CD4-positive, alpha-beta T cell (primary cell): ENCODE measurements at regions not wholly inside any gene's neighbourhood (a gene's known extent, or its start where the extent isn't known, plus 50 kb on each side); places are given as distances from the start of the nearest gene placed in this dataset.

Experiments used
- ATAC-seq: fragments of 200-7000 bp; cut with Tn5 transposase; one replicate; pipeline ENCODE4 v1.10.0; 2022; ENCODE audit warnings: mild to moderate bottlenecking; ENCODE audit not compliant: poor library complexity
- CTCF ChIA-PET: fragments of 350-600 bp; sonication (Branson Sonifier 250); formaldehyde crosslinking; loops from one replicate; lab custom pipeline; 2021; ENCODE audit warnings: antibody characterized with exemption, inconsistent platforms; lab: Charles Lee
- POLR2A ChIA-PET: fragments of 350-600 bp; sonication (Branson Sonifier 250); formaldehyde crosslinking; loops from one replicate; lab custom pipeline; 2021; ENCODE audit warnings: antibody characterized with exemption, inconsistent platforms; lab: Charles Lee
- DNase-seq, 14 experiments: peaks; one replicate each; pipeline ENCODE4 v3.0.0-alpha.2; 2013 to 2020; ENCODE audit warnings: mixed read lengths in 2 of 14
- H3K27ac ChIP-seq, 2 donors: one replicate each; pipeline versions ENCODE4 v1.5.1 to v1.7.0; 2013; ENCODE audit warnings: low read length in 2 of 2, low read depth in 1 of 2, mild to moderate bottlenecking in 1 of 2
- H3K27me3 ChIP-seq, 2 experiments: 1 replicate in 1 of 2; 2 replicates in 1 of 2; pipeline versions ENCODE4 v1.6.1 to v1.7.0; 2013; ENCODE audit warnings: low read length in 2 of 2, control low read depth in 1 of 2, mild to moderate bottlenecking in 1 of 2, moderate library complexity in 1 of 2; ENCODE audit not compliant: insufficient read depth in 2 of 2, control insufficient read depth in 1 of 2
- H3K36me3 ChIP-seq: one replicate; pipeline ENCODE4 v1.6.1; 2013; ENCODE audit warnings: low read length, control low read depth; ENCODE audit not compliant: insufficient read depth
- H3K4me1 ChIP-seq: one replicate; pipeline ENCODE4 v1.6.1; 2013; ENCODE audit warnings: low read length, control low read depth; ENCODE audit not compliant: insufficient read depth
- H3K4me3 ChIP-seq: one replicate; pipeline ENCODE4 v1.5.1; 2013; ENCODE audit warnings: mild to moderate bottlenecking, low read length, moderate library complexity
- H3K9me3 ChIP-seq, 2 experiments: 1 replicate in 1 of 2; 2 replicates in 1 of 2; pipeline versions ENCODE4 v1.6.1 to v1.7.0; 2013; ENCODE audit warnings: low read length in 2 of 2, mild to moderate bottlenecking in 2 of 2, control low read depth in 1 of 2, moderate library complexity in 1 of 2; ENCODE audit not compliant: control insufficient read depth in 1 of 2, insufficient read depth in 1 of 2
- H3K27ac Mint-ChIP-seq: one replicate; pipeline ENCODE4 v1.8.0; 2020; ENCODE audit warnings: mixed read lengths
- H3K27me3 Mint-ChIP-seq: one replicate; pipeline ENCODE4 v1.8.0; 2021; ENCODE audit warnings: mixed read lengths
- H3K36me3 Mint-ChIP-seq: one replicate; pipeline ENCODE4 v1.8.0; 2021; ENCODE audit warnings: low read depth, mixed read lengths
- H3K4me1 Mint-ChIP-seq: one replicate; pipeline ENCODE4 v1.8.0; 2021; ENCODE audit warnings: low read depth, mixed read lengths
- H3K4me3 Mint-ChIP-seq: one replicate; pipeline ENCODE4 v1.8.0; 2020; ENCODE audit warnings: mild to moderate bottlenecking, mixed read lengths
- H3K9me3 Mint-ChIP-seq: one replicate; pipeline ENCODE4 v1.8.0; 2020; ENCODE audit warnings: mixed read lengths
- intact Hi-C, 2 experiments: fragments of 100-400 bp; cut with DNase I in 1 of 2; cut with micrococcal nuclease in 1 of 2; formaldehyde crosslinking; loops; one replicate each; pipeline versions ENCODE4 v1.15.1 to v1.9.0; 2023 to 2025; cut with DNase I, micrococcal nuclease
- TF ChIP-seq, protein P1 (sequence below): fragments of 200-600 bp; IDR thresholded peaks from one replicate; pipeline ENCODE4 v1.8.0; 2022; ENCODE audit warnings: antibody characterized with exemption, mild to moderate bottlenecking

- H3K4me3 Mint-ChIP-seq: no peak overlapping the region
- peaks cover 9% of the 10 kb centered on the region for H3K9me3 Mint-ChIP-seq
- ATAC-seq: no peak
- DNase-seq: no peak
- no peak overlapping the region for H3K27ac Mint-ChIP-seq
- no peak overlapping the region for H3K27ac ChIP-seq
- intact Hi-C loops: no loop called here
- CTCF ChIA-PET: no interaction called here
- no peaks in the 10 kb centered on the region for H3K27me3 Mint-ChIP-seq
- no peaks in the 10 kb centered on the region for H3K4me1 Mint-ChIP-seq
- H3K9me3 ChIP-seq: no peaks in the 10 kb centered on the region
- no peaks in the 10 kb centered on the region for H3K36me3 Mint-ChIP-seq
- no peaks in the 10 kb centered on the region for H3K4me1 ChIP-seq
- POLR2A ChIA-PET: no interaction called here
- no peaks in the 10 kb centered on the region for H3K36me3 ChIP-seq
- TF ChIP-seq, protein P1, sequence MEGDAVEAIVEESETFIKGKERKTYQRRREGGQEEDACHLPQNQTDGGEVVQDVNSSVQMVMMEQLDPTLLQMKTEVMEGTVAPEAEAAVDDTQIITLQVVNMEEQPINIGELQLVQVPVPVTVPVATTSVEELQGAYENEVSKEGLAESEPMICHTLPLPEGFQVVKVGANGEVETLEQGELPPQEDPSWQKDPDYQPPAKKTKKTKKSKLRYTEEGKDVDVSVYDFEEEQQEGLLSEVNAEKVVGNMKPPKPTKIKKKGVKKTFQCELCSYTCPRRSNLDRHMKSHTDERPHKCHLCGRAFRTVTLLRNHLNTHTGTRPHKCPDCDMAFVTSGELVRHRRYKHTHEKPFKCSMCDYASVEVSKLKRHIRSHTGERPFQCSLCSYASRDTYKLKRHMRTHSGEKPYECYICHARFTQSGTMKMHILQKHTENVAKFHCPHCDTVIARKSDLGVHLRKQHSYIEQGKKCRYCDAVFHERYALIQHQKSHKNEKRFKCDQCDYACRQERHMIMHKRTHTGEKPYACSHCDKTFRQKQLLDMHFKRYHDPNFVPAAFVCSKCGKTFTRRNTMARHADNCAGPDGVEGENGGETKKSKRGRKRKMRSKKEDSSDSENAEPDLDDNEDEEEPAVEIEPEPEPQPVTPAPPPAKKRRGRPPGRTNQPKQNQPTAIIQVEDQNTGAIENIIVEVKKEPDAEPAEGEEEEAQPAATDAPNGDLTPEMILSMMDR: no peak
- H3K4me3 ChIP-seq: no peak overlapping the region
- no peaks in the 10 kb centered on the region for H3K27me3 ChIP-seq
Measured at GRCh38 chr4:166577639-166578038, 656.7 kb downstream of the SPOCK3 start.

- CTCF ChIA-PET: no interaction called here
- Histone ChIP-seq H3K4me3 (no peak overlapping the region), H3K9me3 (no peaks in the 10 kb centered on the region), H3K27me3 (no peaks in the 10 kb centered on the region), H3K4me1 (no peaks in the 10 kb centered on the region), H3K36me3 (no peaks in the 10 kb centered on the region), H3K27ac (no peak overlapping the region)
- H3K4me3 Mint-ChIP-seq: no peak overlapping the region
- peaks cover 9% of the 10 kb centered on the region for H3K9me3 Mint-ChIP-seq
- POLR2A ChIA-PET: no interaction called here
- TF ChIP-seq, protein P1: no peak
- H3K27ac Mint-ChIP-seq: no peak overlapping the region
- H3K36me3 Mint-ChIP-seq: no peaks in the 10 kb centered on the region
- ATAC-seq: no peak
- DNase-seq: no peak
- H3K4me1 Mint-ChIP-seq: no peaks in the 10 kb centered on the region
- H3K27me3 Mint-ChIP-seq: no peaks in the 10 kb centered on the region
- intact Hi-C loops: no loop called here
Measured at GRCh38 chr4:166585491-166585890, 648.8 kb downstream of the SPOCK3 start.

GRCh38 chr4:166594326-166594946 lies 639.9 kb downstream of the SPOCK3 start:
- peaks cover 0 to 7% of the 10 kb centered on the region in 2 experiments for H3K9me3 ChIP-seq
- no peak for ATAC-seq
- TF ChIP-seq, protein P1: no peak
- H3K36me3 ChIP-seq: no peaks in the 10 kb centered on the region
- Mint-ChIP-seq H3K27me3 (no peaks in the 10 kb centered on the region), H3K4me3 (no peak overlapping the region), H3K9me3 (no peaks in the 10 kb centered on the region), H3K4me1 (no peaks in the 10 kb centered on the region), H3K36me3 (no peaks in the 10 kb centered on the region), H3K27ac (no peak overlapping the region)
- no peak for DNase-seq
- H3K27me3 ChIP-seq: no peaks in the 10 kb centered on the region
- no peak overlapping the region for H3K4me3 ChIP-seq
- CTCF ChIA-PET: interaction anchor here (1.4 kb wide), 1 partner anchor 9 kb away, joined by 3 read pairs; no protein-coding TSS in a partner anchor
- H3K27ac ChIP-seq: no peak overlapping the region
- POLR2A ChIA-PET: no interaction called here
- intact Hi-C loops: no loop called here
- no peaks in the 10 kb centered on the region for H3K4me1 ChIP-seq
